SU-DHL-6 (cell line): ENCODE measurements at regions not wholly inside any gene's neighbourhood (a gene's known extent, or its start where the extent isn't known, plus 50 kb on each side); places are given as distances from the start of the nearest gene placed in this dataset.

Source experiments
- CTCF ChIP-seq: fragments of 200-600 bp; sonication (generic); IDR thresholded peaks from one replicate; pipeline ENCODE4 v1.5.1; 2017; ENCODE audit warnings: antibody characterized with exemption, mild to moderate bottlenecking, low read length, moderate library complexity; ENCODE audit not compliant: insufficient read depth, poor library complexity, severe bottlenecking
- EZH2phosphoT487 ChIP-seq: fragments of 200-600 bp; sonication (generic), shearing (Covaris generic); conservative IDR thresholded peaks from 2 replicates; pipeline ENCODE4 v1.6.1; 2018; ENCODE audit warnings: mild to moderate bottlenecking, antibody characterized with exemption, low read length, moderate library complexity, mixed read lengths

GRCh38 chr6:110034667-110035036 is 56.5 kb downstream of the GPR6 start:
- TF ChIP-seq CTCF (no peak), EZH2phosphoT487 (no peak)
